Left lung (tissue), 4 donors: ENCODE measurements at regions not wholly inside any gene's neighbourhood (a gene's known extent, or its start where the extent isn't known, plus 50 kb on each side); places are given as distances from the start of the nearest gene placed in this dataset.

Experiments
- ATAC-seq: fragments of 200-7000 bp; cut with Tn5 transposase; one replicate; pipeline ENCODE4 v1.9.1; 2020; ENCODE audit warnings: moderate library complexity
- DNase-seq, 4 donors: peaks; one replicate each; pipeline ENCODE4 v3.0.0-alpha.2; 2013 to 2020
- H3K27ac ChIP-seq, 2 donors: fragments of 200-600 bp; sonication (generic) in 1 of 2; one replicate each; pipeline versions ENCODE4 v1.5.0 to v1.8.0; 2020 to 2021
- H3K27me3 ChIP-seq, 2 donors: fragments of 200-600 bp; sonication (generic) in 1 of 2; one replicate each; pipeline versions ENCODE4 v1.5.0 to v1.8.0; 2020 to 2021
- H3K36me3 ChIP-seq, 2 donors: fragments of 200-600 bp; sonication (generic) in 1 of 2; one replicate each; pipeline versions ENCODE4 v1.5.0 to v1.8.0; 2020 to 2021
- H3K4me1 ChIP-seq, 2 donors: fragments of 200-600 bp; one replicate each; pipeline ENCODE4 v1.8.0; 2021
- H3K4me3 ChIP-seq, 2 donors: fragments of 200-600 bp; sonication (generic) in 1 of 2; one replicate each; pipeline versions ENCODE4 v1.5.0 to v1.8.0; 2020 to 2021; ENCODE audit warnings: mild to moderate bottlenecking in 1 of 2
- H3K9me3 ChIP-seq, 2 donors: fragments of 200-600 bp; sonication (generic) in 1 of 2; one replicate each; pipeline versions ENCODE4 v1.5.0 to v1.8.0; 2020 to 2021
- CTCF ChIP-seq, 2 donors: fragments of 200-600 bp; sonication (generic) in 1 of 2; IDR thresholded peaks; one replicate each; pipeline versions ENCODE4 v1.5.0 to v1.8.0; 2021; ENCODE audit warnings: antibody characterized with exemption in 2 of 2
- intact Hi-C, 2 donors: fragments of 100-400 bp; cut with DNase I; formaldehyde crosslinking; loops; one replicate each; pipeline versions ENCODE4 v1.11.2 to v1.14.2; 2022
- donor health status: DM: no; HTN: yes; CAD: no.
- donor health status: DM: no; HTN: no; CAD: no.

GRCh38 chr9:120265791-120266190 is 314.2 kb downstream of the CDK5RAP2 start:
- no peaks in the 10 kb centered on the region for H3K27me3 ChIP-seq
- H3K4me1 ChIP-seq, result no peaks in the 10 kb centered on the region
- DNase-seq (no peak), ATAC-seq (no peak)
- H3K9me3 ChIP-seq, result peaks cover 0 to 4% of the 10 kb centered on the region in 2 donors
- H3K36me3 ChIP-seq, result no peaks in the 10 kb centered on the region
- H3K27ac ChIP-seq, result no peak overlapping the region
- H3K4me3 ChIP-seq, result no peak overlapping the region
- no peak for TF ChIP-seq CTCF (IDR thresholded peaks at IDR 0.05)
- intact Hi-C loops, result no loop called here

GRCh38 chr9:120264528-120264927 is 315.4 kb downstream of the CDK5RAP2 start:
- ATAC-seq, result no peak
- DNase-seq, result no peak
- Histone ChIP-seq H3K36me3 (no peaks in the 10 kb centered on the region), H3K9me3 (no peaks in the 10 kb centered on the region), H3K4me1 (no peaks in the 10 kb centered on the region), H3K27ac (no peak overlapping the region), H3K4me3 (no peak overlapping the region), H3K27me3 (no peaks in the 10 kb centered on the region)
- no peak for TF ChIP-seq CTCF (IDR thresholded peaks at IDR 0.05)
- intact Hi-C loops, result no loop called here

- no peaks in the 10 kb centered on the region for H3K27me3 ChIP-seq
- ATAC-seq (no peak), DNase-seq (no peak)
- H3K36me3 ChIP-seq, result no peaks in the 10 kb centered on the region
- intact Hi-C loops, result no loop called here
- H3K4me3 ChIP-seq, result no peak overlapping the region
- no peak overlapping the region for H3K27ac ChIP-seq
- H3K9me3 ChIP-seq, result no peaks in the 10 kb centered on the region
- no peaks in the 10 kb centered on the region for H3K4me1 ChIP-seq
- TF ChIP-seq CTCF (IDR thresholded peaks at IDR 0.05), result no peak
These were observed 316.1 kb downstream of the CDK5RAP2 start for GRCh38 chr9:120263836-120264235.

GRCh38 chr9:120261419-120261818 is 318.5 kb downstream of the CDK5RAP2 start:
- Histone ChIP-seq H3K27me3 (no peaks in the 10 kb centered on the region), H3K27ac (no peak overlapping the region), H3K36me3 (no peaks in the 10 kb centered on the region), H3K4me1 (no peaks in the 10 kb centered on the region), H3K9me3 (no peaks in the 10 kb centered on the region), H3K4me3 (no peak overlapping the region)
- no peak for ATAC-seq
- TF ChIP-seq CTCF (IDR thresholded peaks at IDR 0.05), result no peak
- DNase-seq, result peak in 1 of 4 donors; percentile 55
- intact Hi-C loops, result no loop called here

GRCh38 chr9:120259100-120259499 is 320.9 kb downstream of the CDK5RAP2 start:
- Histone ChIP-seq H3K4me1 (no peaks in the 10 kb centered on the region), H3K27me3 (peaks cover 0 to 4% of the 10 kb centered on the region in 2 donors), H3K36me3 (no peaks in the 10 kb centered on the region), H3K9me3 (no peaks in the 10 kb centered on the region), H3K27ac (no peak overlapping the region), H3K4me3 (no peak overlapping the region)
- intact Hi-C loops, result no loop called here
- no peak for TF ChIP-seq CTCF (IDR thresholded peaks at IDR 0.05)
- ATAC-seq, result no peak
- no peak for DNase-seq
